Esophagus muscularis mucosa (tissue), 4 donors: ENCODE measurements at regions not wholly inside any gene's neighbourhood (a gene's known extent, or its start where the extent isn't known, plus 50 kb on each side); places are given as distances from the start of the nearest gene placed in this dataset.

ENCODE experiments used
- DNase-seq: peaks from one replicate; pipeline ENCODE4 v3.0.0-alpha.2; 2017; ENCODE audit errors: extremely low spot score
- H3K27ac ChIP-seq, 4 donors: fragments of 200-600 bp; sonication (generic); replicated peaks in 1 of 4; 1 replicate in 3 of 4; 2 replicates in 1 of 4; pipeline ENCODE4 v1.5.1; 2016 to 2019; ENCODE audit warnings: mild to moderate bottlenecking in 1 of 4
- H3K27me3 ChIP-seq, 4 donors: fragments of 200-600 bp; sonication (generic); one replicate each; pipeline versions ENCODE4 v1.5.1 to v1.6.0; 2016 to 2019
- H3K36me3 ChIP-seq, 4 donors: fragments of 200-600 bp; sonication (generic); one replicate each; pipeline ENCODE4 v1.5.1; 2016 to 2019
- H3K4me1 ChIP-seq, 4 donors: fragments of 200-600 bp; sonication (generic); one replicate each; pipeline ENCODE4 v1.5.1; 2016 to 2019
- H3K4me3 ChIP-seq, 4 donors: fragments of 200-600 bp; sonication (generic); 1 replicate in 2 of 4; 2 replicates in 2 of 4; pipeline ENCODE4 v1.5.1; 2016 to 2019; ENCODE audit warnings: mild to moderate bottlenecking in 4 of 4, moderate library complexity in 1 of 4
- H3K9me3 ChIP-seq, 4 donors: fragments of 200-600 bp; sonication (generic); 1 replicate in 3 of 4; 2 replicates in 1 of 4; pipeline ENCODE4 v1.5.1; 2016 to 2019
- CTCF ChIP-seq, 3 experiments: fragments of 200-600 bp in 2 of 3; fragments of 450-650 bp in 1 of 3; sonication (generic) in 2 of 3; IDR thresholded peaks; one replicate each; pipeline ENCODE4 v1.5.1; 2017 to 2019; ENCODE audit warnings: antibody characterized with exemption in 3 of 3, mild to moderate bottlenecking in 2 of 3, moderate library complexity in 1 of 3
- EP300 ChIP-seq: sonication (generic); formaldehyde crosslinking; IDR thresholded peaks from one replicate; pipeline ENCODE4 v1.6.1; 2017; ENCODE audit warnings: antibody characterized with exemption
- POLR2A ChIP-seq: fragments of 450-650 bp; IDR thresholded peaks from one replicate; pipeline ENCODE4 v1.6.1; 2017; ENCODE audit warnings: antibody characterized with exemption, moderate library complexity, mild to moderate bottlenecking, low read depth
- POLR2AphosphoS5 ChIP-seq, 2 donors: sonication (generic); formaldehyde crosslinking; IDR thresholded peaks; one replicate each; pipeline ENCODE4 v1.6.1; 2017; ENCODE audit warnings: antibody characterized with exemption in 2 of 2
- WGBS: methylation state at CpG from one replicate; pipeline ENCODE4 v1.1.5; 2018; 5-methylcytosine and 5-hydroxymethylcytosine counted together
- intact Hi-C: fragments of 100-400 bp; cut with DNase I; formaldehyde crosslinking; loops from one replicate; pipeline ENCODE4 v1.15.1; 2023

DNA sequence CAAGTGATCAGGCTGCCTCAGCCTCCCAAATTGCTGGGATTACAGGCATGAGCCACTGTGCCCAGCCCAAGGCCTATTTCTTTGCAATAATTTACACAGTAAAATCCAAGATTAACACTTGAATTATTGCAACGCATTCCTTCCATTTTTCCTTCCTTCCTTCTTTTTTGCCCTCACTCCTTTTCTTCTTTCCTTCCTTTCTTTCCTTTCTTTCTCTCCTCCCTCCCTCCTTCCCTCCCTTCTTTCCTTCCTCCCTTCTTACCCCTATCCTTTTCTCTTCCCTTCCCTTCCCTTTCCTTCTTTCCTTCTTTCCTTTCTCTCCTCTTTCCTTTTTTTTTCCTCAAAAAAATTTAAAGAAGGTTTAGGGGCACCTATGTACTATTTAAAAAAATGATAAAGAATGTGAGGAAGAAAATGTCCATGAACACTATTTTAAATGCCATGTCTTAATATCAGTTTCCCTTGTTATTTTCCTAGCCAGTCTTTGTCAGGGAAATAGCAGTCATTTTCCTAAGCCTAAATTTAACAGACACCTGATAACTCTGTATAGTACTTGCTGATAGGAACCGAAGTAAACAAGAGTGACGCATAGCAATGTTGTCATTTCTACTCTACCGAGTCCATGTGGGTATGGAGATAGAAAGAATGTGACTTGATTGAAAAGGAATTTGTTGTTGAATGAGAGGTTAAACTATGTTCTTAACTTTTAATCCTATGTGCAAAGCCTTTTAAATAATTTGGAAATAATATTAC, 79.8 kb upstream of the HMCN1 start:
- H3K4me3 ChIP-seq, result no peak overlapping the region
- no peaks in the 10 kb centered on the region for H3K36me3 ChIP-seq
- H3K9me3 ChIP-seq, result no peaks in the 10 kb centered on the region
- H3K27ac ChIP-seq, result no peak overlapping the region
- DNase-seq, result no peak
- TF ChIP-seq POLR2A (no peak), CTCF (IDR thresholded peaks at IDR 0.05) (no peak), POLR2AphosphoS5 (IDR thresholded peaks at IDR 0.05) (no peak)
- H3K27me3 ChIP-seq, result no peaks in the 10 kb centered on the region
- no peaks in the 10 kb centered on the region for H3K4me1 ChIP-seq
- intact Hi-C loops, result no loop called here
- 85% methylated on average over 4 of the region's 4 CpGs for WGBS

- H3K36me3 ChIP-seq, result no peaks in the 10 kb centered on the region
- intact Hi-C loops, result no loop called here
- no peak for TF ChIP-seq POLR2AphosphoS5 (IDR thresholded peaks at IDR 0.05)
- TF ChIP-seq EP300, result no peak
- TF ChIP-seq POLR2A, result no peak
- no peak for TF ChIP-seq CTCF (IDR thresholded peaks at IDR 0.05)
- no peak overlapping the region for H3K27ac ChIP-seq
- H3K4me3 ChIP-seq, result no peak overlapping the region
- 87% methylated on average over 1 of the region's 1 CpG for WGBS
- H3K27me3 ChIP-seq, result no peaks in the 10 kb centered on the region
- no peaks in the 10 kb centered on the region for H3K9me3 ChIP-seq
- H3K4me1 ChIP-seq, result no peaks in the 10 kb centered on the region
- DNase-seq, result no peak
These were observed 80.6 kb upstream of the HMCN1 start for GRCh38 chr1:185653615-185654014.

- no peaks in the 10 kb centered on the region for H3K9me3 ChIP-seq
- intact Hi-C loops, result no loop called here
- no peak overlapping the region for H3K4me3 ChIP-seq
- H3K27ac ChIP-seq, result no peak overlapping the region
- no peaks in the 10 kb centered on the region for H3K27me3 ChIP-seq
- 84% methylated on average over 2 of the region's 2 CpGs for WGBS
- no peaks in the 10 kb centered on the region for H3K4me1 ChIP-seq
- no peak for DNase-seq
- TF ChIP-seq EP300 (no peak), POLR2AphosphoS5 (IDR thresholded peaks at IDR 0.05) (no peak), CTCF (IDR thresholded peaks at IDR 0.05) (no peak), POLR2A (no peak)
- no peaks in the 10 kb centered on the region for H3K36me3 ChIP-seq
These were observed 81.8 kb upstream of the HMCN1 start for GRCh38 chr1:185652348-185652747.

DNA sequence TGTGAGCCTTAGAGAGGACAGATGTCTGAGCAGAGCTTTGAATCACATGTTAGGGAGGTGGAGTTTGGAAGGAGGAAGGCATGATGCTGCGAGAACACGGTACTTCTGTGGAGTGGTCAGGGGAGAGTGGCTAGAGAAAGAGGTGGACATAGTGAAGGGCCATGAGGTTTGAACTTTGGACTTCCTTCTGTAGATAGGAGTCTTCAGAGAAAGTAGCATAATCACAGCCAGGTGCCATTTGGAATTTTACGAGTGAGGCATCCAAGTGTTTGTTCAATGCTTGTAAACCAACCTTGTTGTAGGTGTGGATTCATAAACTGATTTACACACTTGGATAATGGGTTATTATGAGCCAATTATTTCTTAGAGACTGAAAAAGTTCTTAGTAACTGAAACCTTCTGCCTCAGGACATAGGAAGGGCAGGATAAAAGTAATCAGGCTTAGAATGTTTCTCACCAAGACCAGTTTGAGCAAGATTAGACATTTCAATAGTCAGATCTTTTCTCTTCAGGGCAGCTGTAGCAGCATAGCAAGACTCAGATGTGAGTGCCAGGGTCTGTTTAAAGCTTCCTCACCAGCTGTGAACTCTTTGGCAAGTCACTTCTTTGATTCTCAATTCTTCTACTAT, 83.5 kb upstream of the HMCN1 start:
- H3K4me1 ChIP-seq, result peaks cover 10 to 13% (median 12%) of the 10 kb centered on the region in 4 donors
- no peaks in the 10 kb centered on the region for H3K27me3 ChIP-seq
- 90% methylated on average over 3 of the region's 3 CpGs for WGBS
- no peak for TF ChIP-seq POLR2A
- TF ChIP-seq EP300, result no peak
- TF ChIP-seq POLR2AphosphoS5 (IDR thresholded peaks at IDR 0.05), result no peak
- no peak for TF ChIP-seq CTCF (IDR thresholded peaks at IDR 0.05)
- no peaks in the 10 kb centered on the region for H3K9me3 ChIP-seq
- no peak overlapping the region for H3K4me3 ChIP-seq
- intact Hi-C loops, result no loop called here
- no peak for DNase-seq
- no peak overlapping the region for H3K27ac ChIP-seq
- H3K36me3 ChIP-seq, result no peaks in the 10 kb centered on the region
